ENCODE measurements at regions not wholly inside any gene's neighbourhood (a gene's known extent, or its start where the extent isn't known, plus 50 kb on each side); places are given as distances from the start of the nearest gene placed in this dataset.
"Not testable (repeated sequence)": the region's sequence is repeated elsewhere in the genome, so short reads cannot be mapped to it uniquely, and the experiment has no call there.

DNA sequence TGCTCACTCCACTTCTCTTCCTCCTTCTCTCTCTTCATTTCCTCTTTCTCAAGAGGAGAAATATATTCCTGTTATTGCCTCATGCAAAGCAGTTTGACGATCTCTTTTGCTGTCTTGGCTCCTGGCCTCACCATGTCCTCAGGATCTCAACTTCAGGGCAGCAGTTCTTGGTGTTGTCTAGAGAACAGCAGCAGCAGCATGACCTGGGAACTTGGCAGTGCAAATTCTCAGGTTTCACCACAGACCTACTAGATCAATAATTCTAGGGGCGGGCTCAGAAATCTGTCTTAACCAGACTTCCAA is 193.4 kb upstream of the EDNRA start:
- no peaks in the 10 kb centered on the region for H3K36me3 ChIP-seq
- no peaks in the 10 kb centered on the region for H3K27me3 ChIP-seq (replicated peaks in 1 of 7)
- no peak for TF ChIP-seq POLR2A (IDR thresholded peaks at IDR 0.05)
- TF ChIP-seq, protein P1, sequence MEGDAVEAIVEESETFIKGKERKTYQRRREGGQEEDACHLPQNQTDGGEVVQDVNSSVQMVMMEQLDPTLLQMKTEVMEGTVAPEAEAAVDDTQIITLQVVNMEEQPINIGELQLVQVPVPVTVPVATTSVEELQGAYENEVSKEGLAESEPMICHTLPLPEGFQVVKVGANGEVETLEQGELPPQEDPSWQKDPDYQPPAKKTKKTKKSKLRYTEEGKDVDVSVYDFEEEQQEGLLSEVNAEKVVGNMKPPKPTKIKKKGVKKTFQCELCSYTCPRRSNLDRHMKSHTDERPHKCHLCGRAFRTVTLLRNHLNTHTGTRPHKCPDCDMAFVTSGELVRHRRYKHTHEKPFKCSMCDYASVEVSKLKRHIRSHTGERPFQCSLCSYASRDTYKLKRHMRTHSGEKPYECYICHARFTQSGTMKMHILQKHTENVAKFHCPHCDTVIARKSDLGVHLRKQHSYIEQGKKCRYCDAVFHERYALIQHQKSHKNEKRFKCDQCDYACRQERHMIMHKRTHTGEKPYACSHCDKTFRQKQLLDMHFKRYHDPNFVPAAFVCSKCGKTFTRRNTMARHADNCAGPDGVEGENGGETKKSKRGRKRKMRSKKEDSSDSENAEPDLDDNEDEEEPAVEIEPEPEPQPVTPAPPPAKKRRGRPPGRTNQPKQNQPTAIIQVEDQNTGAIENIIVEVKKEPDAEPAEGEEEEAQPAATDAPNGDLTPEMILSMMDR (IDR thresholded peaks at IDR 0.05 in 8 of 11, conservative IDR thresholded peaks at IDR 0.05 in 3 of 11) = no peak
- TF ChIP-seq POLR2AphosphoS5 (IDR thresholded peaks at IDR 0.05) = no peak
- no peak overlapping the region for H3K4me3 ChIP-seq
- intact Hi-C loops (cut with DNase I; ENCODE audit: low total_unique reads) = no loop called here
- WGBS, 5 donors = 46 to 55% (median 48%) methylated on average over 2 of the region's 2 CpGs
- peaks cover 0 to 2% (median 0%) of the 10 kb centered on the region in 8 donors for H3K9me3 ChIP-seq
- no peak overlapping the region for H3K27ac ChIP-seq
- H3K4me1 ChIP-seq = no peaks in the 10 kb centered on the region
- no peak for DNase-seq

- intact Hi-C loops (cut with DNase I; ENCODE audit: low total_unique reads) = no loop called here
Observed at GRCh38 chr4:147288512-147288911, 192.4 kb upstream of the EDNRA start.

DNA sequence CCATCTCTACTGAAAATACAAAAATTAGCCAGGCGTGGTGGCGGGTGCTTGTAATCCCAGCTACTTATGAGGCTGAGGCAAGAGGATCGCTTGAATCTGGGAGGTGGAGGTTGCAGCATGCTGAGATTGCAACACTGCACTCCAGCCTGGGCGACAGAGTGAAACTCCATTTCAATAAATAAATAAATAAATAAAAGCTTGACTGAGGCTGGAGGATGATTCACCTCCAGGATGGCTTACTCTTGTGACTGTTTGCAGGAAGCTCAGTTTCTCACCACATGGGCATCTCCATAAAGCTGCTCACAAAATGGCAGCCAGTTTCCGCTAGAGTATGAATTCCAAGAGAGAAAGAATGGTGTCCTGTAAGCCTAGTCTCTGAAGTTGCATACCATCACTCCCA is 191.7 kb upstream of the EDNRA start:
- intact Hi-C loops (cut with DNase I; ENCODE audit: low total_unique reads) = no loop called here
- 82 to 96% (median 89%) methylated on average over 5 of the region's 5 CpGs for WGBS, 5 donors
- no peaks in the 10 kb centered on the region for H3K4me1 ChIP-seq
- no peaks in the 10 kb centered on the region for H3K27me3 ChIP-seq (replicated peaks in 1 of 7)
- TF ChIP-seq, protein P1 (IDR thresholded peaks at IDR 0.05 in 8 of 11, conservative IDR thresholded peaks at IDR 0.05 in 3 of 11) = no peak
- TF ChIP-seq POLR2AphosphoS5 (IDR thresholded peaks at IDR 0.05) = no peak
- TF ChIP-seq POLR2A (IDR thresholded peaks at IDR 0.05) = no peak
- no peaks in the 10 kb centered on the region for H3K36me3 ChIP-seq
- DNase-seq = no peak
- H3K27ac ChIP-seq = no peak overlapping the region
- no peaks in the 10 kb centered on the region for H3K9me3 ChIP-seq
- no peak overlapping the region for H3K4me3 ChIP-seq

More at GRCh38 chr4:147288512-147288911, 192.4 kb upstream of the EDNRA start:
- WGBS, 5 donors = 85 to 98% (median 93%) methylated on average over 1 of the region's 1 CpG
- H3K36me3 ChIP-seq = no peaks in the 10 kb centered on the region
- TF ChIP-seq, protein P1 (IDR thresholded peaks at IDR 0.05 in 8 of 11, conservative IDR thresholded peaks at IDR 0.05 in 3 of 11) = no peak
- TF ChIP-seq POLR2A (IDR thresholded peaks at IDR 0.05) (no peak), POLR2AphosphoS5 (IDR thresholded peaks at IDR 0.05) (no peak)
- H3K4me3 ChIP-seq = no peak overlapping the region
- no peaks in the 10 kb centered on the region for H3K9me3 ChIP-seq
- no peak overlapping the region for H3K27ac ChIP-seq
- no peaks in the 10 kb centered on the region for H3K27me3 ChIP-seq (replicated peaks in 1 of 7)
- H3K4me1 ChIP-seq = no peaks in the 10 kb centered on the region
- DNase-seq = no peak

DNA sequence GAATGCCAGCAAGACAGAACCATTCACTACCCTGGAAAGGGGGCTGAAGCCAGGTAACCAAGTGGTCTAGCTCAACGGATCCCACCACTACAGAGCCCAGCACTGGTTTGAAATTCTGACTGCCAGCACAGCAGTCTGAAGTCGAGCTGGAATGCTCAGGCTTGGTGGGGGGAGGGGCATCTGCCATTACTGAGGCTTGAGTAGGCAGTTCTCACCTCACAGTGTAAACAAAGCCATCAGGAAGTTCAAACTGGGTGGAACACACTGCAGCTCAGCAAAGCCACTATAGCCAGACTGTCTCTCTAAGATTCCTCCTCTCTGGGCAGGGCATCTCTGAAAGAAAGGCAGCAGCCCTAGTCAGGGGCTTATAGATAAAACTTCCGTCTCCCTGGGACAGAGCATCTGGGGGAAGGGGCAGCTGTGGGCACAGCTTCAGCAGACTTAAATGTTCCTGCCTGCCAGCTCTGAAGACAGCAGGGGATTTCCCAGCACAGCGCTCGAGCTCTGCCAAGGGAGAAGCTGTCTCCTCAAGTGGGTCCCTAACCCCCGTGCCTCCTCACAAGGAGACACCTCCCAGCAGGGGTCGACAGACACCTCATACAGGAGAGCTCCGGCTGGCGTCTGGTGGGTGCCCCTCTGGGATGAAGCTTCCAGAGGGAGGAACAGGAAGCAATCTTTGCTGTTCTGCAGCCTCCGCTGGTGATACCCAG is 188.1 kb upstream of the EDNRA start:
- H3K27ac ChIP-seq; H3K4me1 ChIP-seq; H3K4me3 ChIP-seq; DNase-seq; H3K36me3 ChIP-seq; H3K9me3 ChIP-seq; H3K27me3 ChIP-seq (replicated peaks in 1 of 7); intact Hi-C loops (cut with DNase I; ENCODE audit: low total_unique reads): not testable (repeated sequence)
- WGBS, 5 donors = 59 to 81% (median 65%) methylated on average over 8 to 10 of the region's 10 CpGs

GRCh38 chr4:147293314-147293677 is 187.6 kb upstream of the EDNRA start:
- intact Hi-C loops (cut with DNase I; ENCODE audit: low total_unique reads); H3K27ac ChIP-seq; H3K36me3 ChIP-seq; DNase-seq; H3K4me3 ChIP-seq; H3K4me1 ChIP-seq; H3K27me3 ChIP-seq (replicated peaks in 1 of 7): not testable (repeated sequence)
- H3K9me3 ChIP-seq = peaks cover 0 to 11% (median 3%) of the 10 kb centered on the region in 8 donors
- WGBS, 5 donors = 75 to 87% (median 85%) methylated on average over 6 of the region's 6 CpGs
